HEK293 (cell line): ENCODE measurements at regions not wholly inside any gene's neighbourhood (a gene's known extent, or its start where the extent isn't known, plus 50 kb on each side); places are given as distances from the start of the nearest gene placed in this dataset.
"Not testable (repeated sequence)": the region's sequence is repeated elsewhere in the genome, so short reads cannot be mapped to it uniquely, and the experiment has no call there.

Source experiments
- CTCF ChIA-PET: fragments of 350-600 bp; formaldehyde crosslinking; extraction: SDS; loops from one replicate; lab custom pipeline; 2021; ENCODE audit warnings: antibody characterized with exemption; lab: Yijun Ruan, JAX
- POLR2A ChIA-PET: fragments of 300-600 bp; formaldehyde crosslinking; extraction: SDS; loops from one replicate; lab custom pipeline; 2020; ENCODE audit warnings: antibody characterized with exemption, inconsistent platforms; lab: Yijun Ruan, JAX
- H3K27ac ChIP-seq: fragments of 200-500 bp; sonication (Bioruptor generic); 2 replicates; pipeline ENCODE4 v1.5.1; 2014; ENCODE audit warnings: low read depth, low read length, control low read depth, inconsistent platforms; ENCODE audit errors: extremely low read depth
- H3K36me3 ChIP-seq, 2 experiments: fragments of 200-500 bp in 1 of 2; sonication (Bioruptor generic) in 1 of 2; 1 replicate in 1 of 2; 2 replicates in 1 of 2; pipeline ENCODE4 v1.5.1; 2014 to 2017; ENCODE audit warnings: inconsistent platforms in 2 of 2, low read length in 2 of 2; ENCODE audit not compliant: control insufficient read depth in 2 of 2, insufficient read depth in 1 of 2
- H3K4me1 ChIP-seq: fragments of 200-500 bp; sonication (Bioruptor generic); 2 replicates; pipeline ENCODE4 v1.5.1; 2014; ENCODE audit warnings: mild to moderate bottlenecking, low read length, inconsistent platforms; ENCODE audit not compliant: control insufficient read depth, insufficient read depth
- H3K4me3 ChIP-seq: 2 replicates; pipeline ENCODE4 v1.5.1; 2011; ENCODE audit warnings: low read depth, mild to moderate bottlenecking, control low read depth, low read length, moderate library complexity
- H3K9me3 ChIP-seq: fragments of 200-500 bp; sonication (Bioruptor generic); 2 replicates; pipeline ENCODE4 v1.5.1; 2014; ENCODE audit warnings: low read depth, low read length, inconsistent platforms; ENCODE audit not compliant: control insufficient read depth, insufficient read depth
- AEBP2 ChIP-seq: fragments of 450-650 bp; formaldehyde crosslinking; IDR thresholded peaks from 2 replicates; pipeline ENCODE4 v1.5.1; 2016; ENCODE audit warnings: missing biosample characterization, missing genetic modification characterization, borderline replicate concordance
- FEZF1 ChIP-seq: fragments of 450-650 bp; formaldehyde crosslinking; IDR thresholded peaks from 2 replicates; pipeline ENCODE4 v1.5.1; 2016; ENCODE audit warnings: missing biosample characterization, missing genetic modification characterization
- GLI4 ChIP-seq: fragments of 450-650 bp; formaldehyde crosslinking; IDR thresholded peaks from 2 replicates; pipeline ENCODE4 v1.5.1; 2016; ENCODE audit warnings: missing biosample characterization, missing genetic modification characterization
- KLF1 ChIP-seq: fragments of 450-650 bp; formaldehyde crosslinking; IDR thresholded peaks from 2 replicates; pipeline ENCODE4 v1.5.1; 2016; ENCODE audit warnings: missing biosample characterization, missing genetic modification characterization
- KLF7 ChIP-seq: fragments of 450-650 bp; formaldehyde crosslinking; IDR thresholded peaks from 2 replicates; pipeline ENCODE4 v1.5.1; 2016; ENCODE audit warnings: missing biosample characterization, missing genetic modification characterization, borderline replicate concordance
- PBX3 ChIP-seq: sonication (generic); formaldehyde crosslinking; IDR thresholded peaks from 2 replicates; pipeline ENCODE4 v1.8.1; 2022; ENCODE audit warnings: mild to moderate bottlenecking, moderate library complexity, missing genetic modification reagents
- RBAK ChIP-seq: fragments of 450-650 bp; formaldehyde crosslinking; IDR thresholded peaks from 2 replicates; pipeline ENCODE4 v1.5.1; 2016; ENCODE audit warnings: missing biosample characterization, missing genetic modification characterization
- SETDB1 ChIP-seq: IDR thresholded peaks from one replicate; pipeline ENCODE4 v1.6.1; 2017; ENCODE audit warnings: mild to moderate bottlenecking, low read length, moderate library complexity, mixed read lengths; ENCODE audit not compliant: insufficient read length
- YY1 ChIP-seq: fragments of 450-650 bp; formaldehyde crosslinking; IDR thresholded peaks from 2 replicates; pipeline ENCODE4 v1.5.1; 2018; ENCODE audit warnings: missing biosample characterization, missing genetic modification characterization
- ZBTB1 ChIP-seq: fragments of 450-650 bp; formaldehyde crosslinking; IDR thresholded peaks from 2 replicates; pipeline ENCODE4 v1.5.1; 2016; ENCODE audit warnings: missing biosample characterization, missing genetic modification characterization
- ZBTB44 ChIP-seq: fragments of 450-650 bp; IDR thresholded peaks from 2 replicates; pipeline ENCODE4 v1.5.1; 2018; ENCODE audit warnings: missing biosample characterization, mild to moderate bottlenecking, missing genetic modification characterization
- ZBTB7A ChIP-seq: fragments of 450-650 bp; formaldehyde crosslinking; IDR thresholded peaks from 2 replicates; pipeline ENCODE4 v1.5.1; 2016; ENCODE audit warnings: low read depth, missing biosample characterization, missing genetic modification characterization
- ZNF112 ChIP-seq: fragments of 450-650 bp; formaldehyde crosslinking; IDR thresholded peaks from 2 replicates; pipeline ENCODE4 v1.5.0; 2017; ENCODE audit warnings: missing biosample characterization, missing genetic modification characterization
- ZNF175 ChIP-seq: fragments of 450-650 bp; formaldehyde crosslinking; IDR thresholded peaks from 2 replicates; pipeline ENCODE4 v1.5.1; 2016; ENCODE audit warnings: missing biosample characterization, missing genetic modification characterization
- ZNF184 ChIP-seq: fragments of 450-650 bp; IDR thresholded peaks from 2 replicates; pipeline ENCODE4 v1.5.1; 2018; ENCODE audit warnings: missing biosample characterization, mild to moderate bottlenecking, missing genetic modification characterization
- ZNF211 ChIP-seq: fragments of 450-650 bp; formaldehyde crosslinking; IDR thresholded peaks from 2 replicates; pipeline ENCODE4 v1.5.1; 2016; ENCODE audit warnings: low read depth, missing biosample characterization, missing genetic modification characterization
- ZNF311 ChIP-seq: fragments of 450-650 bp; formaldehyde crosslinking; IDR thresholded peaks from 2 replicates; pipeline ENCODE4 v1.5.1; 2017; ENCODE audit warnings: missing biosample characterization, missing genetic modification characterization, borderline replicate concordance
- ZNF350 ChIP-seq: fragments of 450-650 bp; formaldehyde crosslinking; IDR thresholded peaks from 2 replicates; pipeline ENCODE4 v1.5.0; 2017; ENCODE audit warnings: missing biosample characterization, mild to moderate bottlenecking, missing genetic modification characterization
- ZNF404 ChIP-seq: fragments of 450-650 bp; formaldehyde crosslinking; IDR thresholded peaks from 2 replicates; pipeline ENCODE4 v1.5.1; 2017; ENCODE audit warnings: missing biosample characterization, missing genetic modification characterization
- ZNF548 ChIP-seq: fragments of 450-650 bp; formaldehyde crosslinking; IDR thresholded peaks from 2 replicates; pipeline ENCODE4 v1.5.1; 2016; ENCODE audit warnings: missing biosample characterization, missing genetic modification characterization
- ZNF639 ChIP-seq: fragments of 450-650 bp; formaldehyde crosslinking; IDR thresholded peaks from 2 replicates; pipeline ENCODE4 v1.5.1; 2016; ENCODE audit warnings: missing biosample characterization, missing genetic modification characterization
- ZNF777 ChIP-seq: fragments of 450-650 bp; formaldehyde crosslinking; IDR thresholded peaks from 2 replicates; pipeline ENCODE4 v1.5.1; 2017; ENCODE audit warnings: missing biosample characterization, missing genetic modification characterization, borderline replicate concordance

GRCh38 chr5:164532235-164532900 is 1026.9 kb downstream of the MAT2B start:
- Histone ChIP-seq H3K4me3 (no peak overlapping the region), H3K4me1 (no peaks in the 10 kb centered on the region), H3K9me3 (no peaks in the 10 kb centered on the region), H3K36me3 (no peaks in the 10 kb centered on the region), H3K27ac (no peak overlapping the region)
- ChIA-PET CTCF (no interaction called here), POLR2A (no interaction called here)
- no peak for TF ChIP-seq ZNF175 (tag by site-specific recombination)

GRCh38 chr5:164533426-164533825 is 1028.0 kb downstream of the MAT2B start:
- H3K9me3 ChIP-seq, H3K27ac ChIP-seq, CTCF ChIA-PET, H3K36me3 ChIP-seq, H3K4me1 ChIP-seq, POLR2A ChIA-PET, H3K4me3 ChIP-seq: not testable (repeated sequence)

GRCh38 chr5:164540174-164540573 is 1034.8 kb downstream of the MAT2B start:
- ChIA-PET POLR2A (no interaction called here), CTCF (no interaction called here)
- Histone ChIP-seq H3K36me3 (no peaks in the 10 kb centered on the region), H3K4me3 (no peak overlapping the region), H3K27ac (no peak overlapping the region), H3K9me3 (no peaks in the 10 kb centered on the region), H3K4me1 (no peaks in the 10 kb centered on the region)
- TF ChIP-seq AEBP2 = no peak
- TF ChIP-seq FEZF1 = no peak
- no peak for TF ChIP-seq ZBTB7A (tag by site-specific recombination)
- no peak for TF ChIP-seq ZNF639 (tag by site-specific recombination)
- no peak for TF ChIP-seq ZNF211 (tag by site-specific recombination)
- TF ChIP-seq GLI4 (tag by site-specific recombination) = no peak
- TF ChIP-seq ZBTB1 = no peak
- TF ChIP-seq ZNF311 = no peak

- TF ChIP-seq ZNF404 (tag by site-specific recombination) = no peak
- no peak for TF ChIP-seq ZBTB44 (tag by site-specific recombination)
- TF ChIP-seq ZNF112 = no peak
- no peak for TF ChIP-seq SETDB1
- no peak for TF ChIP-seq ZNF184 (tag by site-specific recombination)
- TF ChIP-seq ZNF175 (tag by site-specific recombination) = no peak
- TF ChIP-seq PBX3 = no peak
- no peak for TF ChIP-seq ZNF548 (tag by site-specific recombination)
- TF ChIP-seq YY1 (tag by site-specific recombination) = no peak
- no peak for TF ChIP-seq ZNF350 (tag by site-specific recombination)
- TF ChIP-seq KLF1 (tag by site-specific recombination) = no peak
- no peak for TF ChIP-seq KLF7 (tag by site-specific recombination)
- TF ChIP-seq RBAK (tag by site-specific recombination) = no peak
- no peak for TF ChIP-seq ZNF777 (tag by site-specific recombination)
- ChIA-PET CTCF (no interaction called here), POLR2A (no interaction called here)
- no peaks in the 10 kb centered on the region for H3K36me3 ChIP-seq
- H3K9me3 ChIP-seq = no peaks in the 10 kb centered on the region
- no peaks in the 10 kb centered on the region for H3K4me1 ChIP-seq
- no peak overlapping the region for H3K4me3 ChIP-seq
- H3K27ac ChIP-seq = no peak overlapping the region
These were observed 1040.1 kb downstream of the MAT2B start for GRCh38 chr5:164545507-164545906.
